ENCODE measurements at regions not wholly inside any gene's neighbourhood (a gene's known extent, or its start where the extent isn't known, plus 50 kb on each side); places are given as distances from the start of the nearest gene placed in this dataset.
"Not testable (repeated sequence)": the region's sequence is repeated elsewhere in the genome, so short reads cannot be mapped to it uniquely, and the experiment has no call there.

- not testable (repeated sequence) for H3K4me1 ChIP-seq (ENCODE audit: insufficient read depth); H3K4me1 Mint-ChIP-seq; H3K4me3 ChIP-seq; H3K27ac Mint-ChIP-seq; H3K4me3 Mint-ChIP-seq; H3F3A ChIP-seq (replicated peaks; ENCODE audit: low read depth); H3K27me3 ChIP-seq (ENCODE audit: insufficient read depth); H3K4me2 ChIP-seq; H3K36me3 Mint-ChIP-seq (ENCODE audit: low read depth); H3K27me3 Mint-ChIP-seq (ENCODE audit: insufficient read depth, low read depth, poor library complexity); DNase-seq (ENCODE audit: low spot score); H3K9me2 ChIP-seq (ENCODE audit: insufficient read depth); H3K79me2 ChIP-seq (replicated peaks; ENCODE audit: insufficient read depth); H2AFZ ChIP-seq; H4K20me1 ChIP-seq (replicated peaks; ENCODE audit: insufficient read depth); H3K36me3 ChIP-seq (ENCODE audit: insufficient read depth); H3K27ac ChIP-seq (ENCODE audit: low read depth); ATAC-seq
- peaks cover 18% of the 10 kb centered on the region; the same call in 2 of the 3 replicates for H3K9me3 Mint-ChIP-seq
Observed at GRCh38 chrY:16120096-16120495, 1595.8 kb downstream of the NLGN4Y start.

GRCh38 chrY:16121988-16122387 lies 1597.7 kb downstream of the NLGN4Y start:
- no peak overlapping the region for H2AFZ ChIP-seq
- H4K20me1 ChIP-seq (replicated peaks; ENCODE audit: insufficient read depth) = no peaks in the 10 kb centered on the region
- no peak overlapping the region for H3K27ac ChIP-seq (ENCODE audit: low read depth)
- Mint-ChIP-seq H3K27me3 (ENCODE audit: insufficient read depth, low read depth, poor library complexity) (peaks cover 2% of the 10 kb centered on the region), H3K36me3 (ENCODE audit: low read depth) (peaks cover 18% of the 10 kb centered on the region), H3K4me3 (no peak overlapping the region), H3K27ac (no peak overlapping the region), H3K9me3 (peaks cover 23% of the 10 kb centered on the region), H3K4me1 (no peaks in the 10 kb centered on the region)
- no peaks in the 10 kb centered on the region for H3K27me3 ChIP-seq (ENCODE audit: insufficient read depth)
- DNase-seq (ENCODE audit: low spot score) (no peak), ATAC-seq (no peak)
- no peak overlapping the region for H3K4me2 ChIP-seq
- no peaks in the 10 kb centered on the region for H3K4me1 ChIP-seq (ENCODE audit: insufficient read depth)
- H3K79me2 ChIP-seq (replicated peaks; ENCODE audit: insufficient read depth) = no peaks in the 10 kb centered on the region
- H3K36me3 ChIP-seq (ENCODE audit: insufficient read depth) = no peaks in the 10 kb centered on the region
- H3F3A ChIP-seq (replicated peaks; ENCODE audit: low read depth) = no peaks in the 10 kb centered on the region
- H3K9me2 ChIP-seq (ENCODE audit: insufficient read depth) = no peaks in the 10 kb centered on the region
- H3K4me3 ChIP-seq = no peak overlapping the region
- TF ChIP-seq, protein P1, sequence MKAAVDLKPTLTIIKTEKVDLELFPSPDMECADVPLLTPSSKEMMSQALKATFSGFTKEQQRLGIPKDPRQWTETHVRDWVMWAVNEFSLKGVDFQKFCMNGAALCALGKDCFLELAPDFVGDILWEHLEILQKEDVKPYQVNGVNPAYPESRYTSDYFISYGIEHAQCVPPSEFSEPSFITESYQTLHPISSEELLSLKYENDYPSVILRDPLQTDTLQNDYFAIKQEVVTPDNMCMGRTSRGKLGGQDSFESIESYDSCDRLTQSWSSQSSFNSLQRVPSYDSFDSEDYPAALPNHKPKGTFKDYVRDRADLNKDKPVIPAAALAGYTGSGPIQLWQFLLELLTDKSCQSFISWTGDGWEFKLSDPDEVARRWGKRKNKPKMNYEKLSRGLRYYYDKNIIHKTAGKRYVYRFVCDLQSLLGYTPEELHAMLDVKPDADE (IDR thresholded peaks at IDR 0.05) = no peak
- TF ChIP-seq CTCF (conservative IDR thresholded peaks at IDR 0.05; ENCODE audit: low read depth in 2 of 2) = no peak
- TF ChIP-seq, protein P2, sequence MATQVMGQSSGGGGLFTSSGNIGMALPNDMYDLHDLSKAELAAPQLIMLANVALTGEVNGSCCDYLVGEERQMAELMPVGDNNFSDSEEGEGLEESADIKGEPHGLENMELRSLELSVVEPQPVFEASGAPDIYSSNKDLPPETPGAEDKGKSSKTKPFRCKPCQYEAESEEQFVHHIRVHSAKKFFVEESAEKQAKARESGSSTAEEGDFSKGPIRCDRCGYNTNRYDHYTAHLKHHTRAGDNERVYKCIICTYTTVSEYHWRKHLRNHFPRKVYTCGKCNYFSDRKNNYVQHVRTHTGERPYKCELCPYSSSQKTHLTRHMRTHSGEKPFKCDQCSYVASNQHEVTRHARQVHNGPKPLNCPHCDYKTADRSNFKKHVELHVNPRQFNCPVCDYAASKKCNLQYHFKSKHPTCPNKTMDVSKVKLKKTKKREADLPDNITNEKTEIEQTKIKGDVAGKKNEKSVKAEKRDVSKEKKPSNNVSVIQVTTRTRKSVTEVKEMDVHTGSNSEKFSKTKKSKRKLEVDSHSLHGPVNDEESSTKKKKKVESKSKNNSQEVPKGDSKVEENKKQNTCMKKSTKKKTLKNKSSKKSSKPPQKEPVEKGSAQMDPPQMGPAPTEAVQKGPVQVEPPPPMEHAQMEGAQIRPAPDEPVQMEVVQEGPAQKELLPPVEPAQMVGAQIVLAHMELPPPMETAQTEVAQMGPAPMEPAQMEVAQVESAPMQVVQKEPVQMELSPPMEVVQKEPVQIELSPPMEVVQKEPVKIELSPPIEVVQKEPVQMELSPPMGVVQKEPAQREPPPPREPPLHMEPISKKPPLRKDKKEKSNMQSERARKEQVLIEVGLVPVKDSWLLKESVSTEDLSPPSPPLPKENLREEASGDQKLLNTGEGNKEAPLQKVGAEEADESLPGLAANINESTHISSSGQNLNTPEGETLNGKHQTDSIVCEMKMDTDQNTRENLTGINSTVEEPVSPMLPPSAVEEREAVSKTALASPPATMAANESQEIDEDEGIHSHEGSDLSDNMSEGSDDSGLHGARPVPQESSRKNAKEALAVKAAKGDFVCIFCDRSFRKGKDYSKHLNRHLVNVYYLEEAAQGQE (IDR thresholded peaks at IDR 0.05; ENCODE audit: unreplicated experiment) = no peak
- TF ChIP-seq ZNF331 (CRISPR knock-in tag; IDR thresholded peaks at IDR 0.05; ENCODE audit: low read depth) = no peak
- no peak for TF ChIP-seq POLR2AphosphoS5 (IDR thresholded peaks at IDR 0.05; ENCODE audit: low read depth)
- TF ChIP-seq EZH2phosphoT487 (IDR thresholded peaks at IDR 0.05; ENCODE audit: unreplicated experiment) = no peak
- TF ChIP-seq JUNB (IDR thresholded peaks at IDR 0.05; ENCODE audit: unreplicated experiment) = no peak
- no peak for TF ChIP-seq STAT1 (IDR thresholded peaks at IDR 0.05; ENCODE audit: unreplicated experiment)
- no peak for TF ChIP-seq ZNF462 (CRISPR knock-in tag; IDR thresholded peaks at IDR 0.05)
- TF ChIP-seq CREB1 (CRISPR knock-in tag; IDR thresholded peaks at IDR 0.05; ENCODE audit: low read depth) = no peak
- TF ChIP-seq ZNF114 (CRISPR knock-in tag; IDR thresholded peaks at IDR 0.05) = no peak

Data from GM23338 (cell line).